GM12892 (cell line): ENCODE measurements at regions not wholly inside any gene's neighbourhood (a gene's known extent, or its start where the extent isn't known, plus 50 kb on each side); places are given as distances from the start of the nearest gene placed in this dataset.

Source experiments
- POLR2A ChIP-seq: IDR thresholded peaks from 2 replicates; pipeline ENCODE4 v1.6.1; 2011; ENCODE audit warnings: low read depth, low read length, control low read depth
- POLR2AphosphoS5 ChIP-seq: IDR thresholded peaks from 2 replicates; pipeline ENCODE4 v1.6.1; 2011; ENCODE audit warnings: low read depth, low read length, control low read depth

GRCh38 chr9:26662476-26662875 is 230.1 kb downstream of the CAAP1 start:
- TF ChIP-seq POLR2A (no peak), POLR2AphosphoS5 (no peak)
